ENCODE measurements at regions not wholly inside any gene's neighbourhood (a gene's known extent, or its start where the extent isn't known, plus 50 kb on each side); places are given as distances from the start of the nearest gene placed in this dataset.

GRCh38 chr3:72088486-72089025 lies 303.6 kb upstream of the PROK2 start:
- H3K27ac ChIP-seq (ENCODE audit: low read length) = no peak overlapping the region
- no peak overlapping the region for H3K9ac ChIP-seq (ENCODE audit: low read depth, low read length)
- H3K9me3 ChIP-seq (ENCODE audit: insufficient read depth, low read depth, low read length) = no peaks in the 10 kb centered on the region
- H3K4me1 ChIP-seq (ENCODE audit: insufficient read depth, low read length) = no peaks in the 10 kb centered on the region
- no peaks in the 10 kb centered on the region; the same call in 1 of the 2 replicates for H3K27me3 ChIP-seq (ENCODE audit: insufficient read depth, low read length)
- H3K4me3 ChIP-seq (ENCODE audit: low read length) = no peak overlapping the region
- no peaks in the 10 kb centered on the region for H3K36me3 ChIP-seq (ENCODE audit: insufficient read depth, low read depth, low read length)

DNA sequence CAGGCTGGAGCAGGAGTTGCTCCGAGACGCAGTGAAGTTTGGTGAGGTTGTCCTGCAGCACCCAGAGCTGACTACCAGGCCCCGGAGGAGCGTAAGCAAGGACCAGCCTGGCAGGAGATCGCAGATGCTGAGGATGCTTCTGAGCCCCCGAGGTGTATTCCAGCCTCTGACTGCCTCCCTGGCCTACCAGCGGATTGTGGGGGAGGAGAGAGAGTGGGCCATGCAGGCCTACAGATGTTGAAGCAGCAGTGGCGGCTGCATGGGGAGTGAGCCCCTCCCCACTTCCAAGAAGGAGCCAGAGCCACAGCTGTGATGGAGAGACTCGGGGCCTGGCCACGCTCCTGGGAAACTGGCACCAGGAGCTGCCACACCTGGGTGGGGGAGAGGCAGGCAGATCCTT lies 302.5 kb upstream of the PROK2 start:
- H3K9me3 ChIP-seq (ENCODE audit: insufficient read depth, low read depth, low read length) = no peaks in the 10 kb centered on the region
- H3K4me3 ChIP-seq (ENCODE audit: low read length) = no peak overlapping the region
- H3K27ac ChIP-seq (ENCODE audit: low read length) = no peak overlapping the region
- no peaks in the 10 kb centered on the region for H3K4me1 ChIP-seq (ENCODE audit: insufficient read depth, low read length)
- no peak overlapping the region for H3K9ac ChIP-seq (ENCODE audit: low read depth, low read length)
- H3K36me3 ChIP-seq (ENCODE audit: insufficient read depth, low read depth, low read length) = no peaks in the 10 kb centered on the region
- no peaks in the 10 kb centered on the region; the same call in 1 of the 2 replicates for H3K27me3 ChIP-seq (ENCODE audit: insufficient read depth, low read length)

DNA sequence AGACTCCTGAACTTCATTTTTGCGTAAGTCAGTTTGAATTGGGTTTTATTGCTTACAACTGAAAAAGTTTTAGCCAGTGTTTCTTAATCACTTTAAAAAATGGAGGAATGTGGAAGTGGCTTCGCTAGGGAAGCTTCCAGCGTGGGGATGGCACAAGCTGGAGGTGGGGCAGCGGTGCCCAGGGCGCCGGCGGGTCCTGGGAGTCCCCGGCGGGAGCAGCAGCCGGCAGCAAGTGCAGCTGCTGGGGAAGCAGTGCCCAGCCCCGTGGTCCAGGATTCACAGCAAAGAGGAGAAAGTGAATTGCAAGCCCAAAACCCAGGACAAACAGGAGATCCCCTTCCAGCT lies 301.8 kb upstream of the PROK2 start:
- H3K9me3 ChIP-seq (ENCODE audit: insufficient read depth, low read depth, low read length) = no peaks in the 10 kb centered on the region
- H3K4me3 ChIP-seq (ENCODE audit: low read length) = no peak overlapping the region
- H3K9ac ChIP-seq (ENCODE audit: low read depth, low read length) = no peak overlapping the region
- H3K27me3 ChIP-seq (ENCODE audit: insufficient read depth, low read length) = no peaks in the 10 kb centered on the region; the same call in 1 of the 2 replicates
- H3K4me1 ChIP-seq (ENCODE audit: insufficient read depth, low read length) = no peaks in the 10 kb centered on the region; the same call in 1 of the 2 replicates
- no peaks in the 10 kb centered on the region for H3K36me3 ChIP-seq (ENCODE audit: insufficient read depth, low read depth, low read length)
- H3K27ac ChIP-seq (ENCODE audit: low read length) = no peak overlapping the region

- H3K9ac ChIP-seq (ENCODE audit: low read depth, low read length) = no peak overlapping the region
- no peak overlapping the region for H3K4me3 ChIP-seq (ENCODE audit: low read length)
- H3K4me1 ChIP-seq (ENCODE audit: insufficient read depth, low read length) = no peaks in the 10 kb centered on the region; the same call in 1 of the 2 replicates
- H3K27ac ChIP-seq (ENCODE audit: low read length) = no peak overlapping the region
- no peaks in the 10 kb centered on the region; the same call in 1 of the 2 replicates for H3K27me3 ChIP-seq (ENCODE audit: insufficient read depth, low read length)
- H3K9me3 ChIP-seq (ENCODE audit: insufficient read depth, low read depth, low read length) = no peaks in the 10 kb centered on the region
- no peaks in the 10 kb centered on the region for H3K36me3 ChIP-seq (ENCODE audit: insufficient read depth, low read depth, low read length)
Observed at GRCh38 chr3:72086042-72086742, 301.2 kb upstream of the PROK2 start.

DNA sequence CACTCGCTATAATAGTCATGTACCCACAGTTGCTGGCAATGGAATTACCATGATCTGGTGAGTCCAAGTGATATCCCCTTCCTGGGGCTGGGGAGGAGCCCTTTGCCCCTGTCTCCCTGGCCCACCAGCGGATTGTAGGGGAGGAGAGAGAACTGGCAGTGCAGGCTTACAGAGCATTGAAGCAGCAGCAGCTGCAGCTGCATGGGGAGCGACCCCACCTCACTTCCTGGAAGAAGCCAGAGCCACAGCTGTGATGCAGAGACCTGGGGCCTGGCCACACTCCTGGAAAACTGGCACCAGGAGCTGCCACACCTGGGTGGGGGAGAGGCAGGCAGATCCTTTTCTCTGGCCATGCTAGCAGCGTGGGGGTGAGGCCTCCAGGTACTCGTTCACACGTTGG lies 300.1 kb upstream of the PROK2 start:
- no peaks in the 10 kb centered on the region for H3K9me3 ChIP-seq (ENCODE audit: insufficient read depth, low read depth, low read length)
- no peak overlapping the region for H3K4me3 ChIP-seq (ENCODE audit: low read length)
- peaks cover 3% of the 10 kb centered on the region; the same call in 1 of the 2 replicates for H3K4me1 ChIP-seq (ENCODE audit: insufficient read depth, low read length)
- no peaks in the 10 kb centered on the region; the same call in 1 of the 2 replicates for H3K27me3 ChIP-seq (ENCODE audit: insufficient read depth, low read length)
- no peak overlapping the region for H3K9ac ChIP-seq (ENCODE audit: low read depth, low read length)
- no peaks in the 10 kb centered on the region for H3K36me3 ChIP-seq (ENCODE audit: insufficient read depth, low read depth, low read length)
- no peak overlapping the region for H3K27ac ChIP-seq (ENCODE audit: low read length)

DNA sequence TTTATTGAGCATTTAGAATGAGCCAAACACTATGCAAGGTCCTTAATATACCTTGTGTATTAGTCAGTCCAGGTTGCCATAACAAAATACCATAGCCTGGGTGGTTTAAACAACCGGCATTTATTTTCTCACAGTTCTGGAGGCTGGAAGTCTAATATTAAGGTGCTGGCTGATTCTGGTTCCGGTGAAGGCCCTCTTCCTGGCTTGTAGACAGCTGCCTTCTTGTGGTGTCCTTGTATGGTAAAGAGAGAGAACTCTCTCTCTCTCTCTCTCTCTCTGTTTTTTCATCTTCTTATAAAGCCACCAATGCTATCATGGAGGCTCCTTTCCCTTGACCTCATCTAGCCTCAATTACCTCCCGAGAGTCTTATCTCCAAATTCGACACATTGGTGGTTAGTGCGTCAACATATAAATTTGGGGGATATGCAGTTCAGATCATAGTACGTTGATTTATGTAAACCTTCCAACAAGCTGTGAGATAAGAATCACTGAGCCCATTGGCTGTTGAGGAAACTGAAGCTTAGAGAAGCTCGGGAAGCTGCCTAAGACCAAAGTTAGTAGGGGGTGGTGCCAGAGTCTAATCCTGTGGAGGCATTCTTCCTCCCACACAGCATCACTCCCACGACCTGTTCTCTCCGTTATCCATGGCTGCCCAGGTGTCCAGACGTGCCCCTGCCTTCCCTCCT lies 298.0 kb upstream of the PROK2 start:
- Histone ChIP-seq H3K4me1 (ENCODE audit: insufficient read depth, low read length) (peaks cover 6% of the 10 kb centered on the region; the same call in 1 of the 2 replicates), H3K9ac (ENCODE audit: low read depth, low read length) (no peak overlapping the region), H3K4me3 (ENCODE audit: low read length) (no peak overlapping the region)

DNA sequence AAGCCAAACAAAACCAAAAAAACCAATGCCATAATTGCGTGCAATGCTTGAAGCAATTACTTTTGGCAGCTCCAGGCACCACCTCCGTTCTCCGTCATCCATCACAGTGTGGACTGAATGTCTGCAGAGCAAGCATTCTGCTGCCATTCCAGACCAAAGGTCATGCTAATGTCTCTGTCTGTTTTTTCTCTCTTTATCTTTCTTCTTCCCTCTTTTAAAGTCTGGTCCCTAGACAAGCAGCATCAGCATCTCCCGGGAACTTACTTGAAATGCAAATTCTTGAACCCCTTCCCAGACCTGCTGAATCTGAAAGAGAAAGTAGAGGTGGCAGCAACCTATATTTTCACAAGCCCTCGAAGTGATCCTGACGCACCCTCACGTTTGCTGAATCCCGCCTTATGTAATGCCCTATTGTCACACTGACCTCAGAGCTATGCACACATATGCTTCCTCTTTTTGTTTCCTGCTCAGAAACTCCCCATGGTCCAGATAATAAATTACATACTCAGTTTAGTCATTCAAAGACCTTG lies 297.3 kb upstream of the PROK2 start:
- H3K9ac ChIP-seq (ENCODE audit: low read depth, low read length) = no peak overlapping the region
- H3K27me3 ChIP-seq (ENCODE audit: insufficient read depth, low read length) = no peaks in the 10 kb centered on the region
- H3K27ac ChIP-seq (ENCODE audit: low read length) = no peak overlapping the region
- H3K36me3 ChIP-seq (ENCODE audit: insufficient read depth, low read depth, low read length) = no peaks in the 10 kb centered on the region
- H3K4me1 ChIP-seq (ENCODE audit: insufficient read depth, low read length) = peaks cover 6% of the 10 kb centered on the region; the same call in 1 of the 2 replicates
- H3K4me3 ChIP-seq (ENCODE audit: low read length) = no peak overlapping the region
- no peaks in the 10 kb centered on the region for H3K9me3 ChIP-seq (ENCODE audit: insufficient read depth, low read depth, low read length)

More for the DNA sequence above, 298.0 kb upstream of the PROK2 start:
- H3K27me3 ChIP-seq (ENCODE audit: insufficient read depth, low read length) = no peaks in the 10 kb centered on the region
- no peak overlapping the region for H3K27ac ChIP-seq (ENCODE audit: low read length)
- no peaks in the 10 kb centered on the region for H3K9me3 ChIP-seq (ENCODE audit: insufficient read depth, low read depth, low read length)
- no peaks in the 10 kb centered on the region for H3K36me3 ChIP-seq (ENCODE audit: insufficient read depth, low read depth, low read length)

- Histone ChIP-seq H3K9me3 (ENCODE audit: insufficient read depth, low read depth, low read length) (peaks cover 2% of the 10 kb centered on the region; the same call in 1 of the 2 replicates), H3K9ac (ENCODE audit: low read depth, low read length) (no peak overlapping the region), H3K4me1 (ENCODE audit: insufficient read depth, low read length) (peaks cover 6% of the 10 kb centered on the region; the same call in 1 of the 2 replicates), H3K27ac (ENCODE audit: low read length) (no peak overlapping the region), H3K36me3 (ENCODE audit: insufficient read depth, low read depth, low read length) (no peaks in the 10 kb centered on the region), H3K4me3 (ENCODE audit: low read length) (no peak overlapping the region), H3K27me3 (ENCODE audit: insufficient read depth, low read length) (no peaks in the 10 kb centered on the region)
Observed at GRCh38 chr3:72081471-72082185, 296.7 kb upstream of the PROK2 start.

DNA sequence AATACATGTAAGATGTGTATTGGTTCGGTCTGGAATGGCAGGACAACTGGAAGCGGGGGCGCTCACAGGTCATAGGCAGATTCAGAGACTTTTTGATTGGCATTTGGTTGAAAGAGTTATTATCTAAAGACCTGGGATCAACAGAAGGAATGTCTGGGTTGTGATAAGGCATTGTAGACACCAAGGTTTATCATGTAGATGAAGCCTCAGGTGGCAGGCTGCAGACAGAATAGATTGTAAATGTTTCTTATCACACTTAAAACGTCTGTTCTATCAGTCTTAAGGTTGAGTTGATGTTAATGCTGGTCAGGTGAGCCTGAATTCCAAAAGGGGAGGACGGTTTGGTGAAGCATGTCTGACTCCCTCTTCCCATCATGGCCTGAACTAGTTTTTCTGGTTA lies 295.9 kb upstream of the PROK2 start:
- peaks cover 6% of the 10 kb centered on the region; the same call in 1 of the 2 replicates for H3K4me1 ChIP-seq (ENCODE audit: insufficient read depth, low read length)
- peaks cover 9% of the 10 kb centered on the region for H3K9me3 ChIP-seq (ENCODE audit: insufficient read depth, low read depth, low read length)
- H3K27me3 ChIP-seq (ENCODE audit: insufficient read depth, low read length) = no peaks in the 10 kb centered on the region
- no peak overlapping the region for H3K27ac ChIP-seq (ENCODE audit: low read length)
- H3K36me3 ChIP-seq (ENCODE audit: insufficient read depth, low read depth, low read length) = no peaks in the 10 kb centered on the region
- H3K4me3 ChIP-seq (ENCODE audit: low read length) = no peak overlapping the region
- H3K9ac ChIP-seq (ENCODE audit: low read depth, low read length) = no peak overlapping the region

DNA sequence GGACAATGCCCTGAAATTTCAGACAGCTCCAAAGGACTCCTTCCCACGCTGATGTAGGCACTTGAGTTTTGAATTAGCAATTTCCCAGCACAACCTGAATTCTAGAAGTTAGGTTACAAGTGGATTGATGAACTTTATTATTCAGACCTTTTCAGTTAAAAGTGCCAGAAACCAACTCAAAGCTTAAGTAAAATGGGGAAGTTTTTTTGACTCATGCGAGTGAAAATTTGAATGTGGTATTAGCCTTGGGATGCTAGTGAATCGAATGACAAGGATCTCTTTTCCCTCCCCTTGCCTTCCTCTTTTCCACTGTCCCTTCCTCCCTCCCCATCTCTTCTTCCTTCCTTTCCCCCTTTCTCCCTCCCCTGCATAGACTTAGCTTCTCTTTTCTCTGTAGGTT lies 295.1 kb upstream of the PROK2 start:
- peaks cover 6% of the 10 kb centered on the region; the same call in 1 of the 2 replicates for H3K4me1 ChIP-seq (ENCODE audit: insufficient read depth, low read length)
- H3K9me3 ChIP-seq (ENCODE audit: insufficient read depth, low read depth, low read length) = peaks cover 16% of the 10 kb centered on the region
- H3K27ac ChIP-seq (ENCODE audit: low read length) = no peak overlapping the region
- no peak overlapping the region for H3K9ac ChIP-seq (ENCODE audit: low read depth, low read length)
- H3K36me3 ChIP-seq (ENCODE audit: insufficient read depth, low read depth, low read length) = no peaks in the 10 kb centered on the region
- no peaks in the 10 kb centered on the region for H3K27me3 ChIP-seq (ENCODE audit: insufficient read depth, low read length)
- H3K4me3 ChIP-seq (ENCODE audit: low read length) = no peak overlapping the region

GRCh38 chr3:72079369-72079872 lies 294.5 kb upstream of the PROK2 start:
- Histone ChIP-seq H3K4me1 (ENCODE audit: insufficient read depth, low read length) (peaks cover 6% of the 10 kb centered on the region; the same call in 1 of the 2 replicates), H3K27ac (ENCODE audit: low read length) (no peak overlapping the region), H3K9ac (ENCODE audit: low read depth, low read length) (no peak overlapping the region), H3K36me3 (ENCODE audit: insufficient read depth, low read depth, low read length) (no peaks in the 10 kb centered on the region), H3K4me3 (ENCODE audit: low read length) (no peak overlapping the region), H3K27me3 (ENCODE audit: insufficient read depth, low read length) (no peaks in the 10 kb centered on the region), H3K9me3 (ENCODE audit: insufficient read depth, low read depth, low read length) (peaks cover 18% of the 10 kb centered on the region)
